IMR-90 (cell line): ENCODE measurements at regions not wholly inside any gene's neighbourhood (a gene's known extent, or its start where the extent isn't known, plus 50 kb on each side); places are given as distances from the start of the nearest gene placed in this dataset.

Source experiments
- ATAC-seq: fragments of 200-7000 bp; cut with Tn5 transposase; 2 replicates; pipeline ENCODE4 v1.9.1; 2020; ENCODE audit warnings: low read depth, mild to moderate bottlenecking, moderate library complexity
- BruUV-seq: library from RNA; stranded (reverse); fragments of 400-500 nt; replicated peaks from 2 replicates; lab custom pipeline; 2021; lab: Mats Ljungman, UMichigan
- CTCF ChIA-PET: fragments of 300-600 bp; formaldehyde crosslinking; extraction: SDS; loops from one replicate; lab custom pipeline; 2021; ENCODE audit warnings: antibody characterized with exemption; lab: Yijun Ruan, JAX
- POLR2A ChIA-PET: fragments of 300-600 bp; sonication (Branson Sonifier 250); formaldehyde crosslinking; loops from one replicate; lab custom pipeline; 2022; ENCODE audit warnings: antibody characterized with exemption; ENCODE audit not compliant: unreplicated experiment; lab: Charles Lee
- DNase-seq: peaks from one replicate; pipeline ENCODE4 v3.0.0; 2013
- H2AFZ ChIP-seq: replicated peaks from 2 replicates; pipeline ENCODE3; 2013; ENCODE audit warnings: low read length, mild to moderate bottlenecking; ENCODE audit not compliant: poor library complexity
- H2AK5ac ChIP-seq: 2 replicates; pipeline ENCODE4 v1.6.1; 2013; ENCODE audit warnings: low read depth, low read length, inconsistent platforms
- H2AK9ac ChIP-seq: replicated peaks from 2 replicates; pipeline ENCODE3; 2013; ENCODE audit warnings: mild to moderate bottlenecking, low read depth, low read length, moderate library complexity; ENCODE audit not compliant: poor library complexity
- H2BK120ac ChIP-seq: 2 replicates; pipeline ENCODE4 v1.6.1; 2013; ENCODE audit warnings: low read depth, low read length, inconsistent platforms
- H2BK15ac ChIP-seq: 3 replicates; pipeline ENCODE4 v1.6.1; 2013; ENCODE audit warnings: low read depth, low read length, inconsistent platforms
- H2BK20ac ChIP-seq: 2 replicates; pipeline ENCODE4 v1.6.1; 2013; ENCODE audit warnings: low read depth, mild to moderate bottlenecking, inconsistent platforms, low read length, moderate library complexity
- H2BK5ac ChIP-seq: 2 replicates; pipeline ENCODE4 v1.6.1; 2013; ENCODE audit warnings: mild to moderate bottlenecking, low read depth, low read length, inconsistent platforms; ENCODE audit not compliant: poor library complexity, severe bottlenecking
- H3K14ac ChIP-seq: replicated peaks from 2 replicates; pipeline ENCODE4 v1.6.1; 2013; ENCODE audit warnings: low read depth, low read length, inconsistent platforms
- H3K18ac ChIP-seq: 2 replicates; pipeline ENCODE4 v1.6.1; 2013; ENCODE audit warnings: low read depth, low read length, control low read depth
- H3K23ac ChIP-seq: 2 replicates; pipeline ENCODE4 v1.6.1; 2013; ENCODE audit warnings: low read depth, low read length, inconsistent platforms
- H3K27ac ChIP-seq: 2 replicates; pipeline ENCODE4 v1.5.1; 2013; ENCODE audit warnings: mild to moderate bottlenecking, control low read depth, low read length; ENCODE audit not compliant: insufficient read depth
- H3K27me3 ChIP-seq: 2 replicates; pipeline ENCODE4 v1.6.1; 2013; ENCODE audit warnings: low read length; ENCODE audit not compliant: control insufficient read depth, insufficient read depth
- H3K36me3 ChIP-seq: 2 replicates; pipeline ENCODE4 v1.6.1; 2013; ENCODE audit warnings: low read length, mixed read lengths; ENCODE audit not compliant: control insufficient read depth, insufficient read depth
- H3K4ac ChIP-seq: 2 replicates; pipeline ENCODE4 v1.6.1; 2013; ENCODE audit warnings: low read depth, low read length, inconsistent platforms
- H3K4me1 ChIP-seq: 2 replicates; pipeline ENCODE4 v1.6.1; 2013; ENCODE audit warnings: low read length, mixed read lengths; ENCODE audit not compliant: control insufficient read depth, insufficient read depth
- H3K4me2 ChIP-seq: 2 replicates; pipeline ENCODE4 v1.6.1; 2013; ENCODE audit warnings: low read depth, mild to moderate bottlenecking, control low read depth, low read length, moderate library complexity
- H3K4me3 ChIP-seq: 2 replicates; pipeline ENCODE4 v1.5.1; 2013; ENCODE audit warnings: low read depth, mild to moderate bottlenecking, control low read depth, low read length, moderate library complexity; ENCODE audit not compliant: insufficient read depth
- H3K56ac ChIP-seq: 2 replicates; pipeline ENCODE4 v1.6.1; 2013; ENCODE audit warnings: low read length, inconsistent platforms; ENCODE audit not compliant: insufficient read depth; ENCODE audit errors: extremely low read depth
- H3K79me1 ChIP-seq, 2 experiments: 2 replicates each; pipeline ENCODE4 v1.6.1; 2013; ENCODE audit warnings: low read length in 2 of 2, inconsistent platforms in 1 of 2, low read depth in 1 of 2
- H3K9ac ChIP-seq: 2 replicates; pipeline ENCODE4 v1.6.1; 2013; ENCODE audit warnings: low read depth, low read length, control low read depth
- H3K9me1 ChIP-seq: 2 replicates; pipeline ENCODE4 v1.6.1; 2013; ENCODE audit warnings: low read length, inconsistent platforms; ENCODE audit not compliant: insufficient read depth
- H3K9me3 ChIP-seq: 2 replicates; pipeline ENCODE4 v1.6.1; 2013; ENCODE audit warnings: low read length; ENCODE audit not compliant: control insufficient read depth, insufficient read depth
- H4K20me1 ChIP-seq: 2 replicates; pipeline ENCODE4 v1.6.1; 2013; ENCODE audit warnings: low read length, inconsistent platforms; ENCODE audit not compliant: insufficient read depth
- H4K5ac ChIP-seq: 2 replicates; pipeline ENCODE4 v1.6.1; 2013; ENCODE audit warnings: mild to moderate bottlenecking, low read depth, low read length, control low read depth
- H4K8ac ChIP-seq, 2 experiments: 2 replicates each; pipeline ENCODE4 v1.6.1; 2013; ENCODE audit warnings: low read depth in 2 of 2, low read length in 2 of 2, control low read depth in 1 of 2, inconsistent platforms in 1 of 2
- H4K91ac ChIP-seq: 2 replicates; pipeline ENCODE4 v1.6.1; 2013; ENCODE audit warnings: low read depth, low read length, inconsistent platforms; ENCODE audit not compliant: insufficient read depth
- BHLHE40 ChIP-seq: fragments of 150-350 bp; IDR thresholded peaks from 2 replicates; pipeline ENCODE4 v1.6.1; 2016; ENCODE audit warnings: mild to moderate bottlenecking, low read depth, low read length
- CEBPB ChIP-seq: IDR thresholded peaks from 2 replicates; pipeline ENCODE4 v1.6.1; 2012; ENCODE audit warnings: low read depth, low read length, improper control_type of control experiment
- CHD1 ChIP-seq: IDR thresholded peaks from 2 replicates; pipeline ENCODE4 v1.6.1; 2012; ENCODE audit warnings: low read depth, low read length, improper control_type of control experiment
- CTCF ChIP-seq: conservative IDR thresholded peaks from 2 replicates; pipeline ENCODE4 v1.5.1; 2012; ENCODE audit warnings: mild to moderate bottlenecking, low read depth, low read length, improper control_type of control experiment
- ELK1 ChIP-seq: fragments of 150-350 bp; IDR thresholded peaks from 2 replicates; pipeline ENCODE4 v1.6.1; 2016; ENCODE audit warnings: low read depth, mild to moderate bottlenecking, low read length, moderate library complexity, borderline replicate concordance
- MAZ ChIP-seq: IDR thresholded peaks from 2 replicates; pipeline ENCODE4 v1.6.1; 2012; ENCODE audit warnings: low read depth, mild to moderate bottlenecking, low read length, improper control_type of control experiment, moderate library complexity, borderline replicate concordance
- MXI1 ChIP-seq: IDR thresholded peaks from 2 replicates; pipeline ENCODE4 v1.6.1; 2012; ENCODE audit warnings: low read depth, mild to moderate bottlenecking, low read length, moderate library complexity, borderline replicate concordance
- POLR2A ChIP-seq: IDR thresholded peaks from 2 replicates; pipeline ENCODE4 v1.6.1; 2012; ENCODE audit warnings: mild to moderate bottlenecking, low read depth, low read length
- RAD21 ChIP-seq: IDR thresholded peaks from 2 replicates; pipeline ENCODE4 v1.6.1; 2012; ENCODE audit warnings: low read length, improper control_type of control experiment
- RCOR1 ChIP-seq: IDR thresholded peaks from 2 replicates; pipeline ENCODE4 v1.6.1; 2012; ENCODE audit warnings: mild to moderate bottlenecking, low read length, improper control_type of control experiment; ENCODE audit not compliant: insufficient replicate concordance
- RFX5 ChIP-seq: IDR thresholded peaks from 2 replicates; pipeline ENCODE4 v1.8.0; 2012; ENCODE audit warnings: low read depth, mild to moderate bottlenecking, low read length, moderate library complexity
- SMC3 ChIP-seq: fragments of 150-350 bp; IDR thresholded peaks from 2 replicates; pipeline ENCODE4 v1.6.1; 2016; ENCODE audit warnings: low read depth, mild to moderate bottlenecking, antibody characterized with exemption, low read length, moderate library complexity
- USF2 ChIP-seq: fragments of 150-350 bp; IDR thresholded peaks from 2 replicates; pipeline ENCODE4 v1.6.1; 2017; ENCODE audit warnings: mild to moderate bottlenecking, antibody characterized with exemption, low read length, low read depth
- WGBS, 2 experiments: methylation state at CpG; one replicate each; pipeline versions ENCODE4 v1.1.5 to v1.1.7; 2013; ENCODE audit warnings: missing lambda C conversion rate in 2 of 2; ENCODE audit not compliant: insufficient read length in 1 of 2; ENCODE audit errors: extremely low coverage in 2 of 2; 5-methylcytosine and 5-hydroxymethylcytosine counted together
- dilution Hi-C: fragments of 300-500 bp; cut with HindIII; formaldehyde crosslinking; loops from one replicate; pipeline ENCODE4 v1.14.3; 2018; ENCODE audit warnings: low sequenced_read_pairs; ENCODE audit not compliant: unreplicated experiment
- in situ Hi-C: fragments of 300-500 bp; cut with MboI; formaldehyde crosslinking; loops from 3 replicates; pipeline ENCODE4 v1.14.3; 2019; ENCODE audit warnings: low sequenced_read_pairs, inconsistent platforms, mixed read lengths
- intact Hi-C: fragments of 100-400 bp; cut with micrococcal nuclease; formaldehyde crosslinking; loops from 2 replicates; pipeline ENCODE4 v1.10.0; 2022

- ChIA-PET POLR2A (no interaction called here), CTCF (no interaction called here)
- TF ChIP-seq USF2 (no peak), SMC3 (no peak), CHD1 (no peak), CTCF (no peak), ELK1 (no peak), CEBPB (no peak), MXI1 (no peak), RFX5 (no peak), MAZ (no peak), BHLHE40 (no peak), RCOR1 (no peak), RAD21 (no peak), POLR2A (no peak)
- Histone ChIP-seq H3K79me1 (no peaks in the 10 kb centered on the region), H3K14ac (no peak overlapping the region), H3K9ac (no peak overlapping the region), H3K4me2 (no peak overlapping the region), H3K4ac (no peak overlapping the region), H2AFZ (no peak overlapping the region), H3K9me1 (no peaks in the 10 kb centered on the region), H4K20me1 (no peaks in the 10 kb centered on the region), H3K9me3 (no peaks in the 10 kb centered on the region; the same call in 1 of the 2 replicates), H3K23ac (no peak overlapping the region), H2BK120ac (no peak overlapping the region), H2BK20ac (no peak overlapping the region), H3K27me3 (no peaks in the 10 kb centered on the region), H2AK9ac (no peak overlapping the region), H3K4me3 (no peak overlapping the region), H4K91ac (no peak overlapping the region), H3K4me1 (no peaks in the 10 kb centered on the region), H3K27ac (no peak overlapping the region), H3K18ac (no peak overlapping the region), H2AK5ac (no peak overlapping the region), H3K36me3 (no peaks in the 10 kb centered on the region), H2BK5ac (no peak overlapping the region), H4K8ac (no peak overlapping the region), H3K56ac (no peak overlapping the region), H4K5ac (no peak overlapping the region), H2BK15ac (no peak overlapping the region)
- dilution Hi-C loops = no loop called here
- ATAC-seq (no peak), DNase-seq (no peak)
- 40% methylated on average over 1 of the region's 4 CpGs; no CpG with 5 or more reads in 1 of the 2 experiments for WGBS, 2 experiments
- no TSS peak for BruUV-seq
- intact Hi-C loops = no loop called here
- in situ Hi-C loops = no loop called here
These were observed 124.6 kb downstream of the RRAGB start for GRCh38 chrX:55841962-55842752.
